GM12878 (cell line): ENCODE measurements at regions not wholly inside any gene's neighbourhood (a gene's known extent, or its start where the extent isn't known, plus 50 kb on each side); places are given as distances from the start of the nearest gene placed in this dataset.

Experiments
- ATAC-seq: fragments of 200-7000 bp; cut with Tn5 transposase; 3 replicates; pipeline ENCODE4 v1.9.1; 2020; ENCODE audit warnings: mild to moderate bottlenecking, moderate library complexity
- BruUV-seq: library from RNA; stranded (reverse); fragments of 400-500 nt; replicated peaks from 2 replicates; lab custom pipeline; 2021; lab: Mats Ljungman, UMichigan
- CTCF ChIA-PET: fragments of 300-600 bp; sonication (Branson Sonifier 250); formaldehyde crosslinking; extraction: SDS; loops from one replicate; lab custom pipeline; 2021; ENCODE audit warnings: inconsistent platforms; lab: Yijun Ruan, JAX
- POLR2A ChIA-PET: fragments of 350-600 bp; formaldehyde crosslinking; extraction: SDS; loops from one replicate; lab custom pipeline; 2021; ENCODE audit warnings: inconsistent platforms; lab: Charles Lee
- RAD21 ChIA-PET: fragments of 300-600 bp; sonication (Branson Sonifier 250); formaldehyde crosslinking; loops from one replicate; lab custom pipeline; 2023; ENCODE audit warnings: antibody characterized with exemption; ENCODE audit not compliant: unreplicated experiment; lab: Charles Lee
- SMC1A ChIA-PET: fragments of 300-600 bp; sonication (Branson Sonifier 250); formaldehyde crosslinking; loops from one replicate; lab custom pipeline; 2023; ENCODE audit not compliant: unreplicated experiment, uncharacterized antibody; lab: Charles Lee
- DNase-seq: peaks from one replicate; pipeline ENCODE4 v3.0.0-alpha.2; 2011; ENCODE audit warnings: low read depth, low spot score
- FAIRE-seq: peaks from 3 replicates; lab custom pipeline; 2011; peaks lifted over from hg19 to GRCh38; lab: Jason Lieb, UNC
- H2AFZ ChIP-seq: 2 replicates; pipeline ENCODE4 v1.6.0; 2011; ENCODE audit warnings: low read depth, low read length, control low read depth; ENCODE audit not compliant: control insufficient read depth
- H3K27ac ChIP-seq: 2 replicates; pipeline ENCODE4 v1.5.1; 2011; ENCODE audit warnings: control low read depth; ENCODE audit not compliant: control insufficient read depth, insufficient read depth
- H3K27me3 ChIP-seq, 2 experiments: replicated peaks in 1 of 2; 2 replicates each; pipeline versions ENCODE4 v1.6.0 to v1.6.1; 2011; ENCODE audit warnings: low read length in 1 of 2; ENCODE audit not compliant: control insufficient read depth in 2 of 2, insufficient read depth in 2 of 2
- H3K36me3 ChIP-seq, 2 experiments: 2 replicates each; pipeline ENCODE4 v1.5.1; 2011; ENCODE audit warnings: low read length in 1 of 2; ENCODE audit not compliant: control insufficient read depth in 2 of 2, insufficient read depth in 2 of 2
- H3K4me1 ChIP-seq: 2 replicates; pipeline ENCODE4 v1.6.1; 2011; ENCODE audit warnings: mild to moderate bottlenecking, low read length, moderate library complexity, mixed read lengths; ENCODE audit not compliant: control insufficient read depth, insufficient read depth
- H3K4me2 ChIP-seq: 2 replicates; pipeline ENCODE4 v1.6.0; 2011; ENCODE audit warnings: control low read depth; ENCODE audit not compliant: control insufficient read depth, insufficient read depth
- H3K4me3 ChIP-seq: fragments of 200-600 bp; sonication (generic); 2 replicates; pipeline ENCODE4 v1.5.1; 2016
- H3K79me2 ChIP-seq: 2 replicates; pipeline ENCODE4 v1.6.0; 2011; ENCODE audit warnings: low read length; ENCODE audit not compliant: control insufficient read depth, insufficient read depth
- H3K9ac ChIP-seq: 2 replicates; pipeline ENCODE4 v1.8.0; 2011; ENCODE audit warnings: low read length, control low read depth, mixed read lengths; ENCODE audit not compliant: control insufficient read depth, insufficient read depth
- H3K9me3 ChIP-seq: replicated peaks from 3 replicates; pipeline ENCODE4 v1.5.1; 2011; ENCODE audit warnings: mild to moderate bottlenecking, low read length; ENCODE audit not compliant: control insufficient read depth, insufficient read depth
- H4K20me1 ChIP-seq: 2 replicates; pipeline ENCODE4 v1.6.0; 2011; ENCODE audit not compliant: control insufficient read depth, insufficient read depth
- BCL11A ChIP-seq: IDR thresholded peaks from 2 replicates; pipeline ENCODE4 v1.6.1; 2011; ENCODE audit warnings: low read depth, low read length
- EED ChIP-seq: sonication (generic); IDR thresholded peaks from 2 replicates; pipeline ENCODE4 v1.6.1; 2016; ENCODE audit warnings: antibody characterized with exemption, low read depth
- ESRRA ChIP-seq: IDR thresholded peaks from 2 replicates; pipeline ENCODE4 v1.6.1; 2012; ENCODE audit warnings: mild to moderate bottlenecking, low read length, improper control_type of control experiment
- KDM1A ChIP-seq: fragments of 200-600 bp; sonication (generic); IDR thresholded peaks from 2 replicates; pipeline ENCODE4 v1.6.1; 2016; ENCODE audit warnings: borderline replicate concordance
- MAX ChIP-seq: IDR thresholded peaks from 2 replicates; pipeline ENCODE4 v1.6.1; 2012; ENCODE audit warnings: low read depth, low read length, improper control_type of control experiment
- MYB ChIP-seq: fragments of 150-350 bp; IDR thresholded peaks from 2 replicates; pipeline ENCODE4 v1.6.1; 2014; ENCODE audit warnings: mild to moderate bottlenecking, low read depth, low read length, borderline replicate concordance
- RAD51 ChIP-seq: fragments of 450-650 bp; IDR thresholded peaks from 2 replicates; pipeline ENCODE4 v1.6.1; 2016; ENCODE audit warnings: moderate library complexity, mild to moderate bottlenecking, inconsistent platforms
- SMAD1 ChIP-seq: fragments of 450-650 bp; IDR thresholded peaks from 2 replicates; pipeline ENCODE4 v1.6.1; 2018; ENCODE audit warnings: mild to moderate bottlenecking, low read depth; ENCODE audit not compliant: partially characterized antibody
- SPI1 ChIP-seq: IDR thresholded peaks from 2 replicates; pipeline ENCODE4 v1.6.1; 2011; ENCODE audit warnings: low read depth, mild to moderate bottlenecking, low read length, moderate library complexity, borderline replicate concordance; ENCODE audit not compliant: insufficient read depth
- TARDBP ChIP-seq: IDR thresholded peaks from 2 replicates; pipeline ENCODE4 v1.6.1; 2016; ENCODE audit warnings: borderline replicate concordance
- TCF12 ChIP-seq: IDR thresholded peaks from 2 replicates; pipeline ENCODE4 v1.6.1; 2011; ENCODE audit warnings: low read depth, mild to moderate bottlenecking, low read length
- USF2 ChIP-seq: IDR thresholded peaks from 2 replicates; pipeline ENCODE4 v1.6.1; 2011; ENCODE audit warnings: low read depth, low read length, improper control_type of control experiment, borderline replicate concordance
- YBX1 ChIP-seq: fragments of 450-650 bp; IDR thresholded peaks from 2 replicates; pipeline ENCODE4 v1.6.1; 2016; ENCODE audit warnings: antibody characterized with exemption
- ZNF592 ChIP-seq: fragments of 450-650 bp; IDR thresholded peaks from 2 replicates; pipeline ENCODE4 v1.6.1; 2017; ENCODE audit warnings: mild to moderate bottlenecking, moderate library complexity
- ZNF687 ChIP-seq: fragments of 450-650 bp; IDR thresholded peaks from 2 replicates; pipeline ENCODE4 v1.6.1; 2017; ENCODE audit warnings: mild to moderate bottlenecking, moderate library complexity
- ZSCAN29 ChIP-seq: fragments of 450-650 bp; IDR thresholded peaks from 2 replicates; pipeline ENCODE4 v1.6.1; 2017; ENCODE audit warnings: mild to moderate bottlenecking, moderate library complexity
- WGBS: methylation state at CpG from one replicate; pipeline ENCODE4 v1.1.6; 2016; ENCODE audit warnings: low lambda C conversion rate; ENCODE audit not compliant: insufficient replicate concordance, insufficient coverage; ENCODE audit errors: missing lambda C conversion rate; 5-methylcytosine and 5-hydroxymethylcytosine counted together
- in situ Hi-C: fragments of 300-500 bp; cut with MboI; formaldehyde crosslinking; loops from 9 replicates; pipeline ENCODE4 v1.14.3; 2018; ENCODE audit warnings: mixed read lengths
- intact Hi-C: fragments of 100-400 bp; cut with micrococcal nuclease; formaldehyde crosslinking; loops from one replicate; pipeline ENCODE4 v1.14.2; 2022; ENCODE audit not compliant: unreplicated experiment

GRCh38 chr3:182083112-182083511 is 371.4 kb downstream of the SOX2 start:
- Histone ChIP-seq H3K4me3 (no peak overlapping the region), H3K9me3 (no peaks in the 10 kb centered on the region), H3K9ac (no peak overlapping the region), H3K4me1 (no peaks in the 10 kb centered on the region), H3K27ac (no peak overlapping the region), H3K27me3 (no peaks in the 10 kb centered on the region), H4K20me1 (no peaks in the 10 kb centered on the region), H3K79me2 (no peaks in the 10 kb centered on the region), H2AFZ (no peak overlapping the region), H3K36me3 (no peaks in the 10 kb centered on the region), H3K4me2 (no peak overlapping the region)
- ChIA-PET SMC1A (interaction anchor here (0.6 kb wide), 1 partner anchor 1057 kb away, joined by 3 read pairs; no protein-coding TSS in a partner anchor), POLR2A (no interaction called here), RAD21 (no interaction called here), CTCF (interaction anchor here (1.1 kb wide), 1 partner anchor 8 kb away, joined by 4 read pairs; no protein-coding TSS in a partner anchor)
- FAIRE-seq = no peak
- 2% methylated on average over 2 of the region's 2 CpGs for WGBS
- intact Hi-C loops (no loop called here), in situ Hi-C loops (no loop called here)
- ATAC-seq = no peak
- no TSS peak for BruUV-seq
- DNase-seq = no peak
- TF ChIP-seq MAX (no peak), ZNF592 (no peak), MYB (no peak), TCF12 (no peak), ESRRA (no peak), ZNF687 (no peak), SMAD1 (no peak), KDM1A (no peak), EED (no peak), RAD51 (no peak), USF2 (no peak), TARDBP (no peak), SPI1 (no peak), YBX1 (no peak), BCL11A (no peak), ZSCAN29 (no peak)
